HG03139 (cell line): ENCODE measurements at regions not wholly inside any gene's neighbourhood (a gene's known extent, or its start where the extent isn't known, plus 50 kb on each side); places are given as distances from the start of the nearest gene placed in this dataset.
"Not testable (repeated sequence)": the region's sequence is repeated elsewhere in the genome, so short reads cannot be mapped to it uniquely, and the experiment has no call there.

Source experiments
- ATAC-seq: cut with Tn5 transposase; IDR thresholded peaks from one replicate; pipeline ENCODE4 v1.9.1; 2021; ENCODE audit not compliant: unreplicated experiment

DNA sequence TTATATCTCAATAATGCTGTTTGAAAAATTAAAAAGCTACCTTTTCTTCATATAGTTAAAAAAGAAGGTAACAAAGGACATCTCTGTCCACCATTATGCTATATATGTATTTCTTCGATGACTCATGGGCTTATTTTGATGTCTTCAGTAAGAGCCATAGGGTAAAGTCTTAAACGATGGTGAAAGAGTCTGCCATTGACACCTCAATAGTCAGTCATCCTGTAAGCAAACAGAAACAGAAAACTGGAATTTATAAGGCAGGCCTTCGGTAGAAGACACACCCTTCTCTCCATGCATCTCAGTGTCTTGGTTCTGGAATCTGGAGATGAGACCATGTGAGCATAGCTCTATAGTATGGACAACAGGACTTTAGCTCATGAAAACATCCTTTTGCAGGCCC lies 87.0 kb upstream of the ZNF462 start:
- no peak for ATAC-seq

DNA sequence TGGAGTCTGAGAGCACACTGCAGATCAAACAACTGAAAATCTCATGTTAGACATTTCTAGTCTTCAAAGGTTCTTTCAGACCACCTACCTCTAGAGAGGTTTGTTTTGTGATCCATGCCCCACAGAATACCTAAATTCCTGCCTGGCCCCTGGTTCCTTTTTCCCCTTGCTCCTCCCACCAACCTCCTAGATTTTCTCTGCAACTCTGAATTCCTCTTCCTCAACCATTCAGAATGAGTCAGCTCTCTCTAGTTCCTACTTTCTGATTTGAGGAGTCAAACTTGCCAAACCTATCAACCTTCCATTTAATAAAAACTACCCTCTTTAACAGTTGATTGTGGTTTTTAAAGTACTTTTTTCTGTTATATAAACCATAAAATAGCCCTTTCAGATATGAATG lies 83.2 kb upstream of the ZNF462 start:
- no peak for ATAC-seq

DNA sequence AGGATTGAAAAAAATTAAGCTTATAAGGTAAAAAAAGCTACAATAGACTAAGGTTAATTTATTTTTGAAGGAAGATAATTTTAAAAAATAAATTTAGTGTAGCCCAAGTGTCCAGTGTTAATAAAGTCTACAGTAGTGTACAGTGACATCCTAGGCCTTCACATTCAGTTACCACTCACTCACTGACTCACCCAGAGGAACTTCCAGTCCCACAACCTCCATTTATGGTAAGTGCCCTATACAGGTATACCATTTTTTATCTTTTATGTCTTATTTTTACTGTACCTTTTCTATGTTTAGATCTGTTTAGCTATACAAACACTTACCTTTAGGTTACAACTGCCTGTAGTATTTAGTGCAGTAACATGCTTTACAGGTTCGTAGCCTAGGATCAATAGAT lies 79.8 kb upstream of the ZNF462 start:
- ATAC-seq: no peak

GRCh38 chr9:106784076-106784475 lies 78.9 kb upstream of the ZNF462 start:
- no peak for ATAC-seq

- ATAC-seq: no peak
These were observed 77.8 kb upstream of the ZNF462 start for GRCh38 chr9:106785200-106785599.

- not testable (repeated sequence) for ATAC-seq
These were observed 74.9 kb upstream of the ZNF462 start for GRCh38 chr9:106788021-106788420.

- no peak for ATAC-seq
These were observed 67.9 kb upstream of the ZNF462 start for GRCh38 chr9:106795031-106795430.

DNA sequence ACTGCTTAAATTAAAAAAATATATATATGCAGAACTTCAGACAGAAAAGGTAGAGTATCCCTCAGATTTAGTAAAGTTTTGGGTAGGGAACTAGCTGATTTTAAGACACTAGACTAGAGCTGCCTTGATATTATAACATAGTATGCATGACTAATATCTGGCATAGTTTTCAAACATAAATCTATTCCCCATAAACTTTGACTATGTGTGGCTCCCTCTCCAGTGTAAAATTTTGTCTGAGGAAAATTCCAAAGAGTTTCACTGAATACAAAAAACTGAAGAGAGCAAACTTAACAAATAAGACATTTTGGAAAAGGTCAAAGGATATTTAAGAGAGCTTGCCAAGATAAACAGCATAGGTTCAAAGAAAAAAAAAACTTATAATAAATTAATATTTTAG lies 66.2 kb upstream of the ZNF462 start:
- ATAC-seq: no peak

GRCh38 chr9:106797299-106797698 lies 65.7 kb upstream of the ZNF462 start:
- no peak for ATAC-seq

- no peak for ATAC-seq
These were observed 64.8 kb upstream of the ZNF462 start for GRCh38 chr9:106798016-106798799.

GRCh38 chr9:106799152-106799551 lies 63.8 kb upstream of the ZNF462 start:
- no peak for ATAC-seq

- ATAC-seq: no peak
These were observed 62.2 kb upstream of the ZNF462 start for GRCh38 chr9:106800701-106801270.

GRCh38 chr9:106801816-106802215 lies 61.1 kb upstream of the ZNF462 start:
- ATAC-seq: no peak
